H1 (cell line): ENCODE measurements at regions not wholly inside any gene's neighbourhood (a gene's known extent, or its start where the extent isn't known, plus 50 kb on each side); places are given as distances from the start of the nearest gene placed in this dataset.

Source experiments
- CTCF ChIA-PET: fragments of 300-600 bp; sonication (Branson Sonifier 250); formaldehyde crosslinking; loops from one replicate; lab custom pipeline; 2021; ENCODE audit not compliant: partially characterized antibody; lab: Charles Lee
- POLR2A ChIA-PET: fragments of 300-600 bp; sonication (Branson Sonifier 250); formaldehyde crosslinking; loops from one replicate; lab custom pipeline; 2021; ENCODE audit warnings: inconsistent platforms; ENCODE audit not compliant: partially characterized antibody; lab: Charles Lee
- DNase-seq, 2 experiments: peaks; one replicate each; pipeline versions ENCODE4 v3.0.0 to v3.0.0-alpha.2; 2010 to 2022; ENCODE audit warnings: low spot score in 2 of 2, low read depth in 1 of 2, mixed read lengths in 1 of 2
- FAIRE-seq: peaks from 2 replicates; lab custom pipeline; 2011; peaks lifted over from hg19 to GRCh38; lab: Jason Lieb, UNC
- H2AFZ ChIP-seq: 2 replicates; pipeline ENCODE4 v1.8.1; 2012; ENCODE audit warnings: low read length, inconsistent platforms
- H2AK5ac ChIP-seq: 2 replicates; pipeline ENCODE4 v1.6.1; 2013; ENCODE audit warnings: low read depth, low read length
- H2BK120ac ChIP-seq: replicated peaks from 2 replicates; pipeline ENCODE3; 2013; ENCODE audit warnings: low read depth, low read length, inconsistent platforms
- H2BK12ac ChIP-seq: 2 replicates; pipeline ENCODE4 v1.6.1; 2013; ENCODE audit warnings: low read depth, low read length
- H2BK15ac ChIP-seq: 2 replicates; pipeline ENCODE4 v1.6.1; 2013; ENCODE audit warnings: low read length
- H2BK20ac ChIP-seq: 2 replicates; pipeline ENCODE4 v1.6.1; 2013; ENCODE audit warnings: low read length
- H2BK5ac ChIP-seq: 2 replicates; pipeline ENCODE4 v1.6.1; 2013; ENCODE audit warnings: low read depth, low read length
- H3K14ac ChIP-seq: 2 replicates; pipeline ENCODE4 v1.6.1; 2013; ENCODE audit warnings: inconsistent platforms; ENCODE audit not compliant: insufficient read length
- H3K18ac ChIP-seq: 2 replicates; pipeline ENCODE4 v1.6.1; 2013; ENCODE audit warnings: low read length; ENCODE audit errors: extremely low read depth
- H3K23ac ChIP-seq: 2 replicates; pipeline ENCODE4 v1.6.1; 2013; ENCODE audit warnings: inconsistent platforms; ENCODE audit not compliant: insufficient read length
- H3K23me2 ChIP-seq: 2 replicates; pipeline ENCODE4 v1.6.1; 2013; ENCODE audit warnings: low read depth, low read length
- H3K27ac ChIP-seq: 2 replicates; pipeline ENCODE4 v1.6.1; 2011; ENCODE audit warnings: low read depth, low read length, inconsistent platforms
- H3K27me3 ChIP-seq, 4 experiments: replicated peaks in 1 of 4; 1 replicate in 1 of 4; 2 replicates in 3 of 4; pipeline versions ENCODE4 v1.6.1 to v1.8.1; 2011 to 2013; ENCODE audit warnings: low read length in 3 of 4, mild to moderate bottlenecking in 3 of 4, inconsistent platforms in 2 of 4, mixed read lengths in 2 of 4, moderate library complexity in 1 of 4; ENCODE audit not compliant: control insufficient read depth in 3 of 4, insufficient read depth in 3 of 4; ENCODE audit errors: extremely low read depth in 1 of 4
- H3K36me3 ChIP-seq, 4 experiments: 2 replicates each; pipeline versions ENCODE4 v1.6.1 to v1.8.1; 2011 to 2013; ENCODE audit warnings: mild to moderate bottlenecking in 4 of 4, low read length in 3 of 4, moderate library complexity in 2 of 4, control low read depth in 1 of 4, inconsistent platforms in 1 of 4; ENCODE audit not compliant: insufficient read depth in 4 of 4, control insufficient read depth in 2 of 4
- H3K4ac ChIP-seq: replicated peaks from 2 replicates; pipeline ENCODE3; 2013; ENCODE audit warnings: low read length, low read depth, mixed read lengths, inconsistent platforms; ENCODE audit not compliant: insufficient read length
- H3K4me1 ChIP-seq, 4 experiments: replicated peaks in 1 of 4; 1 replicate in 1 of 4; 2 replicates in 3 of 4; pipeline versions ENCODE4 v1.6.1 to v1.8.1; 2011 to 2013; ENCODE audit warnings: low read length in 3 of 4, inconsistent platforms in 2 of 4, mixed read lengths in 1 of 4; ENCODE audit not compliant: insufficient read depth in 4 of 4, control insufficient read depth in 3 of 4
- H3K4me2 ChIP-seq, 2 experiments: 2 replicates each; pipeline versions ENCODE4 v1.6.1 to v1.8.1; 2011 to 2013; ENCODE audit warnings: low read depth in 2 of 2, low read length in 2 of 2, control low read depth in 1 of 2, inconsistent platforms in 1 of 2, mild to moderate bottlenecking in 1 of 2; ENCODE audit not compliant: insufficient read depth in 1 of 2
- H3K4me3 ChIP-seq, 4 experiments: fragments of 200-600, 300-600 bp in 1 of 4; sonication (generic), shearing (Covaris generic), sonication (Bioruptor Twin) in 1 of 4; 2 replicates each; pipeline versions ENCODE4 v1.5.1 to v1.8.1; 2011 to 2016; ENCODE audit warnings: low read length in 4 of 4, low read depth in 3 of 4, control low read depth in 2 of 4, inconsistent platforms in 2 of 4, mild to moderate bottlenecking in 2 of 4, mixed read lengths in 1 of 4, moderate library complexity in 1 of 4; ENCODE audit not compliant: insufficient read depth in 2 of 4; ENCODE audit errors: extremely low read depth in 1 of 4
- H3K56ac ChIP-seq: replicated peaks from 2 replicates; pipeline ENCODE3; 2013; ENCODE audit warnings: low read depth, mild to moderate bottlenecking, mixed read lengths, low read length, inconsistent platforms; ENCODE audit not compliant: insufficient read length
- H3K79me1 ChIP-seq: 2 replicates; pipeline ENCODE4 v1.6.1; 2013; ENCODE audit warnings: low read depth, low read length, control low read depth
- H3K79me2 ChIP-seq, 2 experiments: 2 replicates each; pipeline versions ENCODE4 v1.6.1 to v1.8.1; 2012 to 2013; ENCODE audit warnings: low read length in 2 of 2, mild to moderate bottlenecking in 2 of 2, inconsistent platforms in 1 of 2; ENCODE audit not compliant: insufficient read depth in 2 of 2, control insufficient read depth in 1 of 2
- H3K9ac ChIP-seq, 4 experiments: replicated peaks in 1 of 4; 1 replicate in 1 of 4; 2 replicates in 3 of 4; pipeline versions ENCODE4 v1.6.1 to v1.8.1; 2011 to 2013; ENCODE audit warnings: low read depth in 3 of 4, low read length in 3 of 4, control low read depth in 2 of 4, mild to moderate bottlenecking in 2 of 4, moderate library complexity in 2 of 4, inconsistent platforms in 1 of 4; ENCODE audit errors: extremely low read depth in 1 of 4
- H3K9me3 ChIP-seq, 2 experiments: 2 replicates each; pipeline versions ENCODE4 v1.6.1 to v1.8.1; 2012 to 2013; ENCODE audit warnings: mild to moderate bottlenecking in 2 of 2, moderate library complexity in 2 of 2, control low read depth in 1 of 2, inconsistent platforms in 1 of 2, low read depth in 1 of 2, low read length in 1 of 2, mixed read lengths in 1 of 2; ENCODE audit not compliant: insufficient read depth in 2 of 2
- H4K20me1 ChIP-seq, 2 experiments: replicated peaks in 1 of 2; 2 replicates each; pipeline versions ENCODE3 to v1.8.1; 2011 to 2013; ENCODE audit warnings: inconsistent platforms in 2 of 2, low read length in 2 of 2, mild to moderate bottlenecking in 1 of 2; ENCODE audit not compliant: insufficient read depth in 2 of 2, control insufficient read depth in 1 of 2
- H4K5ac ChIP-seq: 2 replicates; pipeline ENCODE4 v1.6.1; 2013; ENCODE audit warnings: low read length, low read depth, mixed read lengths, inconsistent platforms; ENCODE audit not compliant: insufficient read length
- H4K8ac ChIP-seq: 2 replicates; pipeline ENCODE4 v1.8.0; 2013; ENCODE audit warnings: mild to moderate bottlenecking, moderate library complexity, low read length, inconsistent platforms; ENCODE audit not compliant: insufficient read depth; ENCODE audit errors: extremely low read depth
- H4K91ac ChIP-seq: replicated peaks from 2 replicates; pipeline ENCODE3; 2013; ENCODE audit warnings: low read length, mixed read lengths, inconsistent platforms; ENCODE audit not compliant: insufficient read length
- CBX5 ChIP-seq: fragments of 300-800, 300-1000 bp; sonication (generic); IDR thresholded peaks from 2 replicates; pipeline ENCODE4 v1.7.1; 2016; ENCODE audit warnings: antibody characterized with exemption, low read length, low read depth
- WGBS, 2 experiments: shearing (Covaris generic) in 1 of 2; methylation state at CpG; one replicate each; pipeline versions ENCODE4 v1.1.6 to v1.1.7; 2013 to 2015; ENCODE audit warnings: low lambda C conversion rate in 2 of 2, mixed read lengths in 2 of 2, inconsistent platforms in 1 of 2, low coverage in 1 of 2, missing lambda C conversion rate in 1 of 2; ENCODE audit not compliant: insufficient replicate concordance in 2 of 2, insufficient coverage in 1 of 2, insufficient read length in 1 of 2; ENCODE audit errors: extremely low coverage in 1 of 2, missing lambda C conversion rate in 1 of 2; 5-methylcytosine and 5-hydroxymethylcytosine counted together

DNA sequence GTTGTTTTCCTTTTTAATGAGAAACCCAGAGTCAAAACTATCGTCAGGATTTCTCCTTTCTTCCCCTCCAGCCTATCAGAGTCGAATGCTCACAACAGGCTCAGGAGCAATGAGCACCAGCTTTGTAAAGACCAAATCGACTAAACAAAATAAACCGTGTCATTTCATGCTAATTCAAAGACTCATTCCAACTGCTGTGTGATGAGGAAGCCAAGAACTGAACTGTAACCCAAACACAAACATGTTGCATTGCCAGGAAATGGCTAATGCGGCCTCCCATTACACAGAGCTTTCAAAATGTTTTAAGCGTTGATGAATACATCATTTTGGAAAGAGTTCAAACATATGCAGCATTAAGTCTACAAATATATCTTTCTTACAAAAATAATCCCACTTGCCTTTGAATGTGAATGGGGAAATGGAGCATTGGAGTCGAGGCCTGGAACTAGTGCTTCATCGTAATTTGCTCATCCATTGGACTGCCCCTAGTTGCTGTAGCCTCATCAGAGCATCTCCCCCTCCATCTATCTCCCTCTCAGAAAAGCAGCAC is 349.5 kb downstream of the GXYLT1 start:
- H3K79me1 ChIP-seq, result no peaks in the 10 kb centered on the region
- no peak overlapping the region for H3K23ac ChIP-seq
- no peaks in the 10 kb centered on the region for H3K79me2 ChIP-seq
- H3K23me2 ChIP-seq, result no peaks in the 10 kb centered on the region
- peaks cover 3 to 4% of the 10 kb centered on the region in 2 experiments; a peak in 2 of 4 replicates for H3K9me3 ChIP-seq
- H4K20me1 ChIP-seq, result no peaks in the 10 kb centered on the region
- no peak overlapping the region for H3K9ac ChIP-seq
- H3K4me2 ChIP-seq, result no peak overlapping the region
- no peak overlapping the region for H3K4ac ChIP-seq
- H2BK12ac ChIP-seq, result no peak overlapping the region
- H3K56ac ChIP-seq, result no peak overlapping the region
- no peak overlapping the region for H4K8ac ChIP-seq
- no peak overlapping the region for H4K91ac ChIP-seq
- H2AK5ac ChIP-seq, result no peak overlapping the region
- no peaks in the 10 kb centered on the region for H3K36me3 ChIP-seq
- no peak overlapping the region for H3K27ac ChIP-seq
- H4K5ac ChIP-seq, result no peak overlapping the region
- POLR2A ChIA-PET, result no interaction called here
- no peak overlapping the region for H2BK5ac ChIP-seq
- CTCF ChIA-PET, result interaction anchor here (0.6 to 4.1 kb wide), 17 partner anchors 10 to 1415 kb away, joined by 3 to 20 read pairs (median 5); no protein-coding TSS in a partner anchor
- no peak overlapping the region for H2BK15ac ChIP-seq
- TF ChIP-seq CBX5, result no peak
- no peak overlapping the region for H3K14ac ChIP-seq
- H3K27me3 ChIP-seq, result no peaks in the 10 kb centered on the region; a peak in 1 of 7 replicates
- no peaks in the 10 kb centered on the region for H3K4me1 ChIP-seq
- H3K18ac ChIP-seq, result no peak overlapping the region
- no peak for DNase-seq
- no peak overlapping the region for H2BK20ac ChIP-seq
- no peak overlapping the region for H2BK120ac ChIP-seq
- no peak overlapping the region for H2AFZ ChIP-seq
- H3K4me3 ChIP-seq, result no peak overlapping the region
- FAIRE-seq, result no peak
- WGBS, 2 experiments, result 88% methylated on average over 8 of the region's 8 CpGs; no CpG with 5 or more reads in 1 of the 2 experiments
